Mesenchymal stem cell (in vitro differentiated cells and primary cell): ENCODE measurements at regions not wholly inside any gene's neighbourhood (a gene's known extent, or its start where the extent isn't known, plus 50 kb on each side); places are given as distances from the start of the nearest gene placed in this dataset.

Source experiments
- DNase-seq: peaks from one replicate; pipeline ENCODE4 v3.0.0-alpha.2; 2013
- H2AFZ ChIP-seq: one replicate; pipeline ENCODE4 v1.6.1; 2013; ENCODE audit warnings: low read depth, mild to moderate bottlenecking, control low read depth, inconsistent platforms, low read length, moderate library complexity
- H2AK5ac ChIP-seq: 2 replicates; pipeline ENCODE4 v1.6.1; 2013; ENCODE audit warnings: low read length, moderate library complexity, mild to moderate bottlenecking, inconsistent platforms; ENCODE audit not compliant: severe bottlenecking
- H2BK120ac ChIP-seq: one replicate; pipeline ENCODE4 v1.6.1; 2013; ENCODE audit warnings: low read depth, mild to moderate bottlenecking, inconsistent platforms, low read length, moderate library complexity
- H2BK12ac ChIP-seq, 2 experiments: one replicate each; pipeline ENCODE4 v1.6.1; 2013; ENCODE audit warnings: inconsistent platforms in 2 of 2, low read length in 2 of 2, mild to moderate bottlenecking in 2 of 2, moderate library complexity in 2 of 2, control low read depth in 1 of 2
- H2BK15ac ChIP-seq: one replicate; pipeline ENCODE4 v1.6.1; 2013; ENCODE audit warnings: mild to moderate bottlenecking, low read depth, inconsistent platforms; ENCODE audit not compliant: poor library complexity, severe bottlenecking
- H2BK5ac ChIP-seq: 2 replicates; pipeline ENCODE4 v1.6.1; 2013; ENCODE audit warnings: low read depth, mild to moderate bottlenecking, low read length, control low read depth, inconsistent platforms; ENCODE audit not compliant: poor library complexity, severe bottlenecking
- H3K14ac ChIP-seq, 2 experiments: one replicate each; pipeline ENCODE4 v1.6.1; 2013; ENCODE audit warnings: inconsistent platforms in 2 of 2, low read length in 2 of 2, control low read depth in 1 of 2, mild to moderate bottlenecking in 1 of 2, moderate library complexity in 1 of 2
- H3K18ac ChIP-seq, 2 experiments: one replicate each; pipeline ENCODE4 v1.6.1; 2013; ENCODE audit warnings: inconsistent platforms in 2 of 2, low read length in 2 of 2, control low read depth in 1 of 2, low read depth in 1 of 2, mild to moderate bottlenecking in 1 of 2
- H3K23ac ChIP-seq, 2 experiments: one replicate each; pipeline ENCODE4 v1.6.1; 2013; ENCODE audit warnings: inconsistent platforms in 2 of 2, low read length in 2 of 2, mild to moderate bottlenecking in 2 of 2, moderate library complexity in 2 of 2, control low read depth in 1 of 2
- H3K27ac ChIP-seq: 2 replicates; pipeline ENCODE4 v1.5.1; 2013; ENCODE audit warnings: mild to moderate bottlenecking, moderate library complexity, low read length, control low read depth, inconsistent platforms; ENCODE audit not compliant: poor library complexity, severe bottlenecking
- H3K27me3 ChIP-seq, 2 experiments: 2 replicates each; pipeline versions ENCODE4 v1.6.1 to v1.7.0; 2013; ENCODE audit warnings: low read length in 2 of 2, mild to moderate bottlenecking in 2 of 2, moderate library complexity in 2 of 2, control low read depth in 1 of 2, inconsistent platforms in 1 of 2; ENCODE audit not compliant: control insufficient read depth in 1 of 2, insufficient read depth in 1 of 2
- H3K36me3 ChIP-seq, 2 experiments: 2 replicates each; pipeline versions ENCODE4 v1.6.1 to v1.7.0; 2013; ENCODE audit warnings: low read length in 2 of 2, control low read depth in 1 of 2, inconsistent platforms in 1 of 2, low read depth in 1 of 2, mild to moderate bottlenecking in 1 of 2; ENCODE audit not compliant: insufficient read depth in 2 of 2, control insufficient read depth in 1 of 2
- H3K4ac ChIP-seq, 2 experiments: one replicate each; pipeline ENCODE4 v1.6.1; 2013; ENCODE audit warnings: inconsistent platforms in 2 of 2, low read length in 2 of 2, mild to moderate bottlenecking in 2 of 2, moderate library complexity in 2 of 2, control low read depth in 1 of 2, low read depth in 1 of 2
- H3K4me1 ChIP-seq: 2 replicates; pipeline ENCODE4 v1.6.1; 2013; ENCODE audit warnings: low read depth, low read length, control low read depth; ENCODE audit not compliant: control insufficient read depth, insufficient read depth
- H3K4me2 ChIP-seq: 2 replicates; pipeline ENCODE4 v1.6.1; 2013; ENCODE audit warnings: low read length, mild to moderate bottlenecking, inconsistent platforms; ENCODE audit not compliant: poor library complexity, severe bottlenecking
- H3K4me3 ChIP-seq, 2 experiments: 2 replicates each; pipeline versions ENCODE4 v1.5.1 to v1.7.0; 2013; ENCODE audit warnings: low read length in 2 of 2, mild to moderate bottlenecking in 2 of 2, control low read depth in 1 of 2, low read depth in 1 of 2; ENCODE audit not compliant: insufficient read depth in 1 of 2
- H3K79me1 ChIP-seq: replicated peaks from 2 replicates; pipeline ENCODE4 v1.6.1; 2013; ENCODE audit warnings: mild to moderate bottlenecking, control low read depth, low read length, inconsistent platforms; ENCODE audit not compliant: poor library complexity, severe bottlenecking
- H3K9ac ChIP-seq: 2 replicates; pipeline ENCODE4 v1.7.0; 2013; ENCODE audit warnings: mild to moderate bottlenecking, low read length, moderate library complexity
- H3K9me3 ChIP-seq: 2 replicates; pipeline ENCODE4 v1.7.0; 2013; ENCODE audit warnings: mild to moderate bottlenecking, low read length; ENCODE audit not compliant: control insufficient read depth
- H4K8ac ChIP-seq: one replicate; pipeline ENCODE4 v1.6.1; 2013; ENCODE audit warnings: inconsistent platforms, mild to moderate bottlenecking, low read length, moderate library complexity
- H4K91ac ChIP-seq: one replicate; pipeline ENCODE4 v1.6.1; 2013; ENCODE audit warnings: mild to moderate bottlenecking, low read length, inconsistent platforms
- WGBS: methylation state at CpG from one replicate; pipeline ENCODE4 v1.1.7; 2013; ENCODE audit warnings: mixed read lengths; 5-methylcytosine and 5-hydroxymethylcytosine counted together

DNA sequence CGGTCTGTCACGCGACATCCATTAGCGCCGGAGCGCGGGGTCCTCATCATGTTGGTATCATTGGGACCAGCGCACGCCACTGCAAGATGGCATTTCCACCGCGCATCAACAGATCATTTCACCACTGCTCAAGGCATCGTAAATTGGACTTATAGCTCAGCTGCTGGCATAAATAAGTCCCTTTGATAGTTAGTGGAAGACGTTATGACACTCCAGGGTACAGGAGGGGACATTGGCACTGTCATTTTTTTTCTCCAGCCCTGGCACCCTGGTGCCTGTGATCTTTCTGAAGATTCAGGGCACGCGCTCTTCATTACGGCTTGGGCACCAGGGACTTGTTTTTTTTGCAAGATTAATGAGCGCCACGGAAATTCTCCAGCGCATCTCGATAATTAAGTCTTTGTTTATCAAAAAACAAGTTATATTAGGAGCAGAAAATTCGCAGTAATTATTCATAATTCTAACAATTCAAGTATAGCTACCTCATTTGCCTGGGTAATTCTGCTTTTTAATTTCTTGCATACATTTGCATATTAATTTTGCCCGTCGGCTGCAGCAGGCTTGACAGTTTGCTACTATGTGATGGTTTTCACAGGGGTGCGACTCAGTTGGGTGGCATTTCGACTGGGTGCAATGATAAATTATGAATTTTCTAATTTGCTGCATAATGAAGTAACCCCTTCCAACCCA is 167.7 kb downstream of the VRK1 start:
- no peak overlapping the region for H2BK120ac ChIP-seq
- no peak overlapping the region for H2BK15ac ChIP-seq
- H2BK12ac ChIP-seq: no peak overlapping the region
- no peak overlapping the region for H2BK5ac ChIP-seq
- no peak overlapping the region for H4K91ac ChIP-seq
- H2AK5ac ChIP-seq: no peak overlapping the region
- H3K79me1 ChIP-seq: no peaks in the 10 kb centered on the region
- no peak overlapping the region for H3K18ac ChIP-seq
- no peaks in the 10 kb centered on the region for H3K27me3 ChIP-seq
- no peak overlapping the region for H3K9ac ChIP-seq
- H3K4me1 ChIP-seq: no peaks in the 10 kb centered on the region
- no peak overlapping the region for H3K4me3 ChIP-seq
- no peak overlapping the region for H3K4ac ChIP-seq
- no peak overlapping the region for H3K14ac ChIP-seq
- peaks cover 19% of the 10 kb centered on the region for H3K9me3 ChIP-seq
- 91% methylated on average over 18 of the region's 25 CpGs for WGBS
- H4K8ac ChIP-seq: no peak overlapping the region
- no peak overlapping the region for H3K27ac ChIP-seq
- H3K23ac ChIP-seq: no peak overlapping the region
- no peaks in the 10 kb centered on the region for H3K36me3 ChIP-seq
- H3K4me2 ChIP-seq: no peak overlapping the region
- no peak for DNase-seq
- no peak overlapping the region for H2AFZ ChIP-seq

DNA sequence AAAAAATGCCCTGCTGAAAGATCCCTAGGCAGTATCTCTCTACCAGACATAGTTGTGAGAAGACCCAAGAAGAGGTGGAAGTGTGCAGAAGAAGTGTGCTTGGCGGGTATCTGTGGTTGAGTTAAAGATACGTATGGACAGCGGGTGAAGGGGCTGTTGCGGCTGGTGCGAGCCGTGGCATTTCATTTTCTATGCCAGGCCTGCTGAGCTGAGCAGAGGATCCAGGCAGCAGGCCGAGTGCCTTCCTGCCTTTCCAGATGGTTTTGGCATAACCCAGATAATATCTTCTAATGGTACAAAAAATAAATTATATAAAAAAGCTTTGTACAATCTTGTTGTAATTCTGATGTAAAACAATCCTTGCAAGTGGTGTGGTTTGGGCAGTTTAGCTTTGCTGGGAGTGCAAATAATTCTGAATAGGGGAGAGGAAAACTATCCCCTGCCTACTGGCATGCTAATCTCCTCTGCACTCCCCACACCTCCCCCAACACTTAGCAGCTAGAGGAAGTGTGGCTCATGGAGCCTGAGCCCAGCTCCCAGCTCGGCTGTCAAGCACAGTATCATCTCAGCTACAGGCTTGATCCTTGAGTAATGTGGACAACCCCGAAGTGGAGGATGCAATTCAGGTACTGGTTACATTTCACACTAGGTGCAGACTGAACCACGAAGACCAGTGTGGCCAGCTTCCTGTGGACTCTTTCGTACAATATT is 168.9 kb downstream of the VRK1 start:
- Histone ChIP-seq H3K14ac (no peak overlapping the region), H2BK5ac (no peak overlapping the region), H2BK12ac (no peak overlapping the region), H2AFZ (no peak overlapping the region), H2AK5ac (no peak overlapping the region), H2BK120ac (no peak overlapping the region), H3K4me1 (no peaks in the 10 kb centered on the region), H2BK15ac (no peak overlapping the region), H3K4me2 (no peak overlapping the region), H3K27ac (no peak overlapping the region), H4K91ac (no peak overlapping the region), H3K79me1 (no peaks in the 10 kb centered on the region), H3K27me3 (no peaks in the 10 kb centered on the region), H3K36me3 (no peaks in the 10 kb centered on the region), H3K18ac (no peak overlapping the region), H3K23ac (no peak overlapping the region), H4K8ac (no peak overlapping the region), H3K9me3 (peaks cover 19% of the 10 kb centered on the region), H3K4ac (no peak overlapping the region), H3K4me3 (no peak overlapping the region), H3K9ac (no peak overlapping the region)
- WGBS: 79% methylated on average over 10 of the region's 11 CpGs
- DNase-seq: no peak

DNA sequence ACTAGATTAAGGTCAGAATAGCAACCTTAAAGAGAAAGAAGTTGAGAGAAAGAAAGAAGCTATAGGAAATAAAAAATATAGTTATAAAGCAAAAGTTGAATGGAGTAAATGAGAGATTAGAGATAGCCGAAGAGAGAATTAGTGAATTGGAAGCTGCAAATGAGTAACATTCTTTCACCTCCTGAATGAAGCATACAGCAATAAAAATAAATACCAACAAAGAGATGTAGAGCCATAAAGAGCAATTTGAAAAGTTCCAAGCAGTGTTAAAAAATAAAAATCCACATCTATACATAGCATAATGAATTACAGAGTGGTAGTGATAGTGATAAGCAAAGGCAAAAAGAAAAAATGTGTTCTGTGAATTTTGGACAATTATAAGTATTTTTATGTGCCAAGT is 177.9 kb downstream of the VRK1 start:
- no peak overlapping the region for H3K27ac ChIP-seq
- H4K8ac ChIP-seq: no peak overlapping the region
- no peaks in the 10 kb centered on the region for H3K27me3 ChIP-seq
- peaks cover 33% of the 10 kb centered on the region for H3K9me3 ChIP-seq
- no peak overlapping the region for H2BK120ac ChIP-seq
- H3K4ac ChIP-seq: no peak overlapping the region
- no peak overlapping the region for H3K18ac ChIP-seq
- H3K4me1 ChIP-seq: no peaks in the 10 kb centered on the region
- no peaks in the 10 kb centered on the region for H3K36me3 ChIP-seq
- no peak for DNase-seq
- H2BK5ac ChIP-seq: no peak overlapping the region
- H3K9ac ChIP-seq: no peak overlapping the region
- no peak overlapping the region for H2AFZ ChIP-seq
- H3K23ac ChIP-seq: no peak overlapping the region
- H3K79me1 ChIP-seq: no peaks in the 10 kb centered on the region
- H2AK5ac ChIP-seq: no peak overlapping the region
- no CpG with 5 or more reads among the region's 1 CpG for WGBS
- no peak overlapping the region for H4K91ac ChIP-seq
- H2BK12ac ChIP-seq: no peak overlapping the region
- H2BK15ac ChIP-seq: no peak overlapping the region
- no peak overlapping the region for H3K4me3 ChIP-seq
- H3K4me2 ChIP-seq: no peak overlapping the region
- H3K14ac ChIP-seq: no peak overlapping the region

DNA sequence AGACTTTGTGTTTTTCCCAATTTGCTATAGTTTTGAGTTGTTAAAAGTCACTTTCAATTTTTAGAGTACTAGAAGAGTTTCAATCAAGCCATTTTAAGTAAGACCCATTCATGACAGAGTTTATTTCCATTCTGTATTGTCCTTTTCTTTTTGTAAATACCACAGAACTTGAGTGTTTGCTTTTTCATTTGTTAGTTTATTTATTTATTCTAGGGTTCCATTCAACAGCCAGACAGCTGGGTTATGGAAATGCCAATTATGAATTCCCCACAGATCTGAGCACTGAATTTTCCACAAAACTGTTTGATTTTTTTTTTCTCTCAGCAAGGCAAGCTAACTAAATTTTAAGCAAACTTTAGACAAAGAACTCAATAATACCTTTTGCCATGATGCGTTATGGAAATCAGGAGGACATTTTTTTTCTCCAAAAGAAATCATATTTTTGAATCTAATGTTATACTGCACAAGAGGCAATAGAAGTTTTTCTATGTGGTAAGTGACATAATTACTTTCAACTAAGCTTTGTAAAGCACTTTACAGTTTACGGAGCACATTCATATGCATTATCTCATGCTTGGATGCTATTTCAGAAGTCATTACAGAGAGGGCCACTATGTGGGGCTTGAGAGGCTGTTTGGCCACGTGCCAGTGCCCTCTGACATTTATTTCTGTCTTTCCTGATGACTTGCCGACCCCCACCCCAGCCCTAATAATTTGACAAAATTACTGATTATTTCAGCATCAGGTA is 181.5 kb downstream of the VRK1 start:
- DNase-seq: no peak
- H3K27me3 ChIP-seq: no peaks in the 10 kb centered on the region
- H3K4me2 ChIP-seq: no peak overlapping the region
- peaks cover 33% of the 10 kb centered on the region for H3K9me3 ChIP-seq
- H4K8ac ChIP-seq: no peak overlapping the region
- 25% methylated on average over 2 of the region's 4 CpGs for WGBS
- H3K9ac ChIP-seq: no peak overlapping the region
- H3K4me3 ChIP-seq: no peak overlapping the region
- H2AFZ ChIP-seq: no peak overlapping the region
- no peaks in the 10 kb centered on the region for H3K79me1 ChIP-seq
- H3K18ac ChIP-seq: no peak overlapping the region
- no peaks in the 10 kb centered on the region for H3K4me1 ChIP-seq
- H4K91ac ChIP-seq: no peak overlapping the region
- no peak overlapping the region for H2BK15ac ChIP-seq
- no peak overlapping the region for H3K14ac ChIP-seq
- H3K23ac ChIP-seq: no peak overlapping the region
- H2BK12ac ChIP-seq: no peak overlapping the region
- H3K36me3 ChIP-seq: no peaks in the 10 kb centered on the region
- no peak overlapping the region for H3K4ac ChIP-seq
- no peak overlapping the region for H3K27ac ChIP-seq
- H2AK5ac ChIP-seq: no peak overlapping the region
- no peak overlapping the region for H2BK5ac ChIP-seq
- no peak overlapping the region for H2BK120ac ChIP-seq
